IMR-90 (cell line): ENCODE measurements at regions not wholly inside any gene's neighbourhood (a gene's known extent, or its start where the extent isn't known, plus 50 kb on each side); places are given as distances from the start of the nearest gene placed in this dataset.
A peak's percentile ranks its signal among the peaks of the same experiment; 100 is the strongest.

Experiments used
- ATAC-seq: fragments of 200-7000 bp; cut with Tn5 transposase; 2 replicates; pipeline ENCODE4 v1.9.1; 2020; ENCODE audit warnings: low read depth, mild to moderate bottlenecking, moderate library complexity
- BruUV-seq: library from RNA; stranded (reverse); fragments of 400-500 nt; replicated peaks from 2 replicates; lab custom pipeline; 2021; lab: Mats Ljungman, UMichigan
- CTCF ChIA-PET: fragments of 300-600 bp; formaldehyde crosslinking; extraction: SDS; loops from one replicate; lab custom pipeline; 2021; ENCODE audit warnings: antibody characterized with exemption; lab: Yijun Ruan, JAX
- POLR2A ChIA-PET: fragments of 300-600 bp; sonication (Branson Sonifier 250); formaldehyde crosslinking; loops from one replicate; lab custom pipeline; 2022; ENCODE audit warnings: antibody characterized with exemption; ENCODE audit not compliant: unreplicated experiment; lab: Charles Lee
- DNase-seq: peaks from one replicate; pipeline ENCODE4 v3.0.0; 2013
- H2AFZ ChIP-seq: replicated peaks from 2 replicates; pipeline ENCODE3; 2013; ENCODE audit warnings: low read length, mild to moderate bottlenecking; ENCODE audit not compliant: poor library complexity
- H2AK5ac ChIP-seq: 2 replicates; pipeline ENCODE4 v1.6.1; 2013; ENCODE audit warnings: low read depth, low read length, inconsistent platforms
- H2AK9ac ChIP-seq: replicated peaks from 2 replicates; pipeline ENCODE3; 2013; ENCODE audit warnings: mild to moderate bottlenecking, low read depth, low read length, moderate library complexity; ENCODE audit not compliant: poor library complexity
- H2BK120ac ChIP-seq: 2 replicates; pipeline ENCODE4 v1.6.1; 2013; ENCODE audit warnings: low read depth, low read length, inconsistent platforms
- H2BK15ac ChIP-seq: 3 replicates; pipeline ENCODE4 v1.6.1; 2013; ENCODE audit warnings: low read depth, low read length, inconsistent platforms
- H2BK20ac ChIP-seq: 2 replicates; pipeline ENCODE4 v1.6.1; 2013; ENCODE audit warnings: low read depth, mild to moderate bottlenecking, inconsistent platforms, low read length, moderate library complexity
- H2BK5ac ChIP-seq: 2 replicates; pipeline ENCODE4 v1.6.1; 2013; ENCODE audit warnings: mild to moderate bottlenecking, low read depth, low read length, inconsistent platforms; ENCODE audit not compliant: poor library complexity, severe bottlenecking
- H3K14ac ChIP-seq: replicated peaks from 2 replicates; pipeline ENCODE4 v1.6.1; 2013; ENCODE audit warnings: low read depth, low read length, inconsistent platforms
- H3K18ac ChIP-seq: 2 replicates; pipeline ENCODE4 v1.6.1; 2013; ENCODE audit warnings: low read depth, low read length, control low read depth
- H3K23ac ChIP-seq: 2 replicates; pipeline ENCODE4 v1.6.1; 2013; ENCODE audit warnings: low read depth, low read length, inconsistent platforms
- H3K27ac ChIP-seq: 2 replicates; pipeline ENCODE4 v1.5.1; 2013; ENCODE audit warnings: mild to moderate bottlenecking, control low read depth, low read length; ENCODE audit not compliant: insufficient read depth
- H3K27me3 ChIP-seq: 2 replicates; pipeline ENCODE4 v1.6.1; 2013; ENCODE audit warnings: low read length; ENCODE audit not compliant: control insufficient read depth, insufficient read depth
- H3K36me3 ChIP-seq: 2 replicates; pipeline ENCODE4 v1.6.1; 2013; ENCODE audit warnings: low read length, mixed read lengths; ENCODE audit not compliant: control insufficient read depth, insufficient read depth
- H3K4ac ChIP-seq: 2 replicates; pipeline ENCODE4 v1.6.1; 2013; ENCODE audit warnings: low read depth, low read length, inconsistent platforms
- H3K4me1 ChIP-seq: 2 replicates; pipeline ENCODE4 v1.6.1; 2013; ENCODE audit warnings: low read length, mixed read lengths; ENCODE audit not compliant: control insufficient read depth, insufficient read depth
- H3K4me2 ChIP-seq: 2 replicates; pipeline ENCODE4 v1.6.1; 2013; ENCODE audit warnings: low read depth, mild to moderate bottlenecking, control low read depth, low read length, moderate library complexity
- H3K4me3 ChIP-seq: 2 replicates; pipeline ENCODE4 v1.5.1; 2013; ENCODE audit warnings: low read depth, mild to moderate bottlenecking, control low read depth, low read length, moderate library complexity; ENCODE audit not compliant: insufficient read depth
- H3K56ac ChIP-seq: 2 replicates; pipeline ENCODE4 v1.6.1; 2013; ENCODE audit warnings: low read length, inconsistent platforms; ENCODE audit not compliant: insufficient read depth; ENCODE audit errors: extremely low read depth
- H3K79me1 ChIP-seq, 2 experiments: 2 replicates each; pipeline ENCODE4 v1.6.1; 2013; ENCODE audit warnings: low read length in 2 of 2, inconsistent platforms in 1 of 2, low read depth in 1 of 2
- H3K9ac ChIP-seq: 2 replicates; pipeline ENCODE4 v1.6.1; 2013; ENCODE audit warnings: low read depth, low read length, control low read depth
- H3K9me1 ChIP-seq: 2 replicates; pipeline ENCODE4 v1.6.1; 2013; ENCODE audit warnings: low read length, inconsistent platforms; ENCODE audit not compliant: insufficient read depth
- H3K9me3 ChIP-seq: 2 replicates; pipeline ENCODE4 v1.6.1; 2013; ENCODE audit warnings: low read length; ENCODE audit not compliant: control insufficient read depth, insufficient read depth
- H4K20me1 ChIP-seq: 2 replicates; pipeline ENCODE4 v1.6.1; 2013; ENCODE audit warnings: low read length, inconsistent platforms; ENCODE audit not compliant: insufficient read depth
- H4K5ac ChIP-seq: 2 replicates; pipeline ENCODE4 v1.6.1; 2013; ENCODE audit warnings: mild to moderate bottlenecking, low read depth, low read length, control low read depth
- H4K8ac ChIP-seq, 2 experiments: 2 replicates each; pipeline ENCODE4 v1.6.1; 2013; ENCODE audit warnings: low read depth in 2 of 2, low read length in 2 of 2, control low read depth in 1 of 2, inconsistent platforms in 1 of 2
- H4K91ac ChIP-seq: 2 replicates; pipeline ENCODE4 v1.6.1; 2013; ENCODE audit warnings: low read depth, low read length, inconsistent platforms; ENCODE audit not compliant: insufficient read depth
- BHLHE40 ChIP-seq: fragments of 150-350 bp; IDR thresholded peaks from 2 replicates; pipeline ENCODE4 v1.6.1; 2016; ENCODE audit warnings: mild to moderate bottlenecking, low read depth, low read length
- MAZ ChIP-seq: IDR thresholded peaks from 2 replicates; pipeline ENCODE4 v1.6.1; 2012; ENCODE audit warnings: low read depth, mild to moderate bottlenecking, low read length, improper control_type of control experiment, moderate library complexity, borderline replicate concordance
- POLR2A ChIP-seq: IDR thresholded peaks from 2 replicates; pipeline ENCODE4 v1.6.1; 2012; ENCODE audit warnings: mild to moderate bottlenecking, low read depth, low read length
- RAD21 ChIP-seq: IDR thresholded peaks from 2 replicates; pipeline ENCODE4 v1.6.1; 2012; ENCODE audit warnings: low read length, improper control_type of control experiment
- RCOR1 ChIP-seq: IDR thresholded peaks from 2 replicates; pipeline ENCODE4 v1.6.1; 2012; ENCODE audit warnings: mild to moderate bottlenecking, low read length, improper control_type of control experiment; ENCODE audit not compliant: insufficient replicate concordance
- RFX5 ChIP-seq: IDR thresholded peaks from 2 replicates; pipeline ENCODE4 v1.8.0; 2012; ENCODE audit warnings: low read depth, mild to moderate bottlenecking, low read length, moderate library complexity
- SMC3 ChIP-seq: fragments of 150-350 bp; IDR thresholded peaks from 2 replicates; pipeline ENCODE4 v1.6.1; 2016; ENCODE audit warnings: low read depth, mild to moderate bottlenecking, antibody characterized with exemption, low read length, moderate library complexity
- WGBS, 2 experiments: methylation state at CpG; one replicate each; pipeline versions ENCODE4 v1.1.5 to v1.1.7; 2013; ENCODE audit warnings: missing lambda C conversion rate in 2 of 2; ENCODE audit not compliant: insufficient read length in 1 of 2; ENCODE audit errors: extremely low coverage in 2 of 2; 5-methylcytosine and 5-hydroxymethylcytosine counted together
- dilution Hi-C: fragments of 300-500 bp; cut with HindIII; formaldehyde crosslinking; loops from one replicate; pipeline ENCODE4 v1.14.3; 2018; ENCODE audit warnings: low sequenced_read_pairs; ENCODE audit not compliant: unreplicated experiment
- in situ Hi-C: fragments of 300-500 bp; cut with MboI; formaldehyde crosslinking; loops from 3 replicates; pipeline ENCODE4 v1.14.3; 2019; ENCODE audit warnings: low sequenced_read_pairs, inconsistent platforms, mixed read lengths
- intact Hi-C: fragments of 100-400 bp; cut with micrococcal nuclease; formaldehyde crosslinking; loops from 2 replicates; pipeline ENCODE4 v1.10.0; 2022
- TF ChIP-seq, protein P1 (sequence below): fragments of 150-350 bp; IDR thresholded peaks from 2 replicates; pipeline ENCODE4 v1.6.1; 2017; ENCODE audit warnings: mild to moderate bottlenecking, antibody characterized with exemption, low read length, low read depth

DNA sequence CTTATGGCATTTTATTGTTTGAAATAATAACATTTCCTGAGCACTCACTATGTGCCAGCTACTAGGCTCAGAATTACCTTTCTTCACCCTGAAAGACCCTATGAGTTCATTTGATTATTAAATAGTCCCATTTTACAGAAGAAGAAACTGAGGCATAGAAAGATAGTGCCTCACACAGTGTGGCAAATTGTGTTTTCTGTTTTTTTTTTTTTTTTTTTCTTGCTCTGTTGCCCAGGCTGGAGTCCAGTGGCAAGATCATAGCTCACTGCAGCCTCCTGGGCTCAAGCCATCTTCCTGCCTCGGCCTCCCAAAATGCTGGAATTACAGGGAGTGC is 59.7 kb upstream of the PTPN1 start:
- Histone ChIP-seq H4K20me1 (no peaks in the 10 kb centered on the region), H3K4me1 (peaks cover 18% of the 10 kb centered on the region), H3K9me3 (no peaks in the 10 kb centered on the region), H2BK15ac (peak overlapping the region; percentile 7; the same call in 1 of the 3 replicates), H3K4me2 (no peak overlapping the region), H2AK9ac (no peak overlapping the region), H4K5ac (no peak overlapping the region), H3K18ac (peak overlapping the region; percentile 26; the same call in 1 of the 2 replicates), H3K23ac (no peak overlapping the region), H3K36me3 (no peaks in the 10 kb centered on the region), H2AK5ac (peak overlapping the region; percentile 40; the same call in 1 of the 2 replicates), H2BK120ac (peak overlapping the region; percentile 40; the same call in 1 of the 2 replicates), H3K27me3 (no peaks in the 10 kb centered on the region), H3K9me1 (peaks cover 13% of the 10 kb centered on the region), H3K79me1 (no peaks in the 10 kb centered on the region; a peak in 1 of 4 replicates), H3K27ac (no peak overlapping the region; the same call in 1 of the 2 replicates), H4K8ac (peak overlapping the region in 1 of 2 experiments; percentile 89; a peak in 1 of 4 replicates), H3K4ac (peak overlapping the region; percentile 63; the same call in 1 of the 2 replicates), H2BK20ac (peak overlapping the region; percentile 69; the same call in 1 of the 2 replicates), H2AFZ (no peak overlapping the region), H3K9ac (no peak overlapping the region), H3K4me3 (no peak overlapping the region), H3K56ac (no peak overlapping the region), H3K14ac (peak overlapping the region; percentile 23; the same call in 1 of the 2 replicates), H4K91ac (no peak overlapping the region), H2BK5ac (no peak overlapping the region)
- no peak for DNase-seq
- BruUV-seq = no TSS peak
- in situ Hi-C loops = no loop called here
- no peak for ATAC-seq
- dilution Hi-C loops = no loop called here
- ChIA-PET CTCF (no interaction called here), POLR2A (no interaction called here)
- 100% methylated on average over 1 of the region's 1 CpG; no CpG with 5 or more reads in 1 of the 2 experiments for WGBS, 2 experiments
- intact Hi-C loops = no loop called here
- TF ChIP-seq RAD21 (no peak), MAZ (no peak), BHLHE40 (no peak), SMC3 (no peak), RFX5 (no peak), POLR2A (no peak), RCOR1 (no peak)
- TF ChIP-seq, protein P1, sequence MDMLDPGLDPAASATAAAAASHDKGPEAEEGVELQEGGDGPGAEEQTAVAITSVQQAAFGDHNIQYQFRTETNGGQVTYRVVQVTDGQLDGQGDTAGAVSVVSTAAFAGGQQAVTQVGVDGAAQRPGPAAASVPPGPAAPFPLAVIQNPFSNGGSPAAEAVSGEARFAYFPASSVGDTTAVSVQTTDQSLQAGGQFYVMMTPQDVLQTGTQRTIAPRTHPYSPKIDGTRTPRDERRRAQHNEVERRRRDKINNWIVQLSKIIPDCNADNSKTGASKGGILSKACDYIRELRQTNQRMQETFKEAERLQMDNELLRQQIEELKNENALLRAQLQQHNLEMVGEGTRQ = no peak
